PFSK-1 (cell line): ENCODE measurements at regions not wholly inside any gene's neighbourhood (a gene's known extent, or its start where the extent isn't known, plus 50 kb on each side); places are given as distances from the start of the nearest gene placed in this dataset.

Experiments used
- FOXP2 ChIP-seq: optimal IDR thresholded peaks from 2 replicates; pipeline ENCODE3; 2011; ENCODE audit warnings: borderline replicate concordance, control low read depth, inconsistent platforms; ENCODE audit not compliant: insufficient read depth; ENCODE audit errors: extremely low read length, extremely low read depth
- POLR2AphosphoS5 ChIP-seq: IDR thresholded peaks from 2 replicates; pipeline ENCODE4 v1.6.1; 2012; ENCODE audit warnings: low read depth, mild to moderate bottlenecking, control low read depth, low read length, moderate library complexity
- SIN3A ChIP-seq: IDR thresholded peaks from 2 replicates; pipeline ENCODE4 v1.6.1; 2012; ENCODE audit warnings: mild to moderate bottlenecking, low read length, moderate library complexity, borderline replicate concordance; ENCODE audit not compliant: insufficient read depth
- TAF1 ChIP-seq: IDR thresholded peaks from 2 replicates; pipeline ENCODE4 v1.6.1; 2012; ENCODE audit warnings: low read length, control low read depth, borderline replicate concordance; ENCODE audit not compliant: insufficient read depth
- TF ChIP-seq, protein P1 (sequence below), 2 experiments: IDR thresholded peaks; 2 replicates each; pipeline versions ENCODE4 v1.6.1 to v1.8.0; 2011 to 2012; ENCODE audit warnings: low read depth in 2 of 2, low read length in 2 of 2, control low read depth in 1 of 2, inconsistent platforms in 1 of 2, mild to moderate bottlenecking in 1 of 2, moderate library complexity in 1 of 2; ENCODE audit not compliant: insufficient read depth in 1 of 2

DNA sequence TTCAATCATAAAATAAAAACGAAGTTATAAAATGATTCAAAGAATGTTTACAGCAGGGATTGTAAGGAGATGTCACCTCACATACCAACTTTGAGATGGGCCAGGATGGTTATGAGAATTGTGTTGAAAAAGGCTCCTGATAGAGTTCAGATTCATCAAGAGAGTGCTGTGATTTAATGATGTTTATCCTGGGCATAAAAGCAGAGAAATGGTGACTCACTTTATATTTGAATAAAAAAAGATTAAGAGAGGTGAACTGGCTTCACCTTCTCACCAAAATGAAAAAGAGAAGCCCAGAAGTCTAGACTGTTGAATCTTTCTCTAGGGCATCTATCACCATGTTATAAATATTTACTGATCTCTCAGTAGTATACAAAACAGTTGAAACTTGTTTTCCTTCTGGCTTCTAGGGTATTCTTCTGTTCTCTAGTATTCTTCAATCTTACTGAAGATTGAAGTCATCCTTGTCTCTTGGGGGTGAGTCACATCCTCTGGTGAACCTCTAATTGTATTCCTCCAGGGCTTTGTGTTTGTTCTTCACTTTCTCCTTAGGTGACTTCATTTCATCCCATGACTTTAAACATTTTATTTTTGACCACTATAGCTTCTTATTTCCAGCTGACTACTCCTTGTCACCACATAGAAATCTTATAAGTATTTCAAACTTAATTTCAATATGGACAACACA is 1237.3 kb upstream of the C9orf72 start:
- TF ChIP-seq, protein P1, sequence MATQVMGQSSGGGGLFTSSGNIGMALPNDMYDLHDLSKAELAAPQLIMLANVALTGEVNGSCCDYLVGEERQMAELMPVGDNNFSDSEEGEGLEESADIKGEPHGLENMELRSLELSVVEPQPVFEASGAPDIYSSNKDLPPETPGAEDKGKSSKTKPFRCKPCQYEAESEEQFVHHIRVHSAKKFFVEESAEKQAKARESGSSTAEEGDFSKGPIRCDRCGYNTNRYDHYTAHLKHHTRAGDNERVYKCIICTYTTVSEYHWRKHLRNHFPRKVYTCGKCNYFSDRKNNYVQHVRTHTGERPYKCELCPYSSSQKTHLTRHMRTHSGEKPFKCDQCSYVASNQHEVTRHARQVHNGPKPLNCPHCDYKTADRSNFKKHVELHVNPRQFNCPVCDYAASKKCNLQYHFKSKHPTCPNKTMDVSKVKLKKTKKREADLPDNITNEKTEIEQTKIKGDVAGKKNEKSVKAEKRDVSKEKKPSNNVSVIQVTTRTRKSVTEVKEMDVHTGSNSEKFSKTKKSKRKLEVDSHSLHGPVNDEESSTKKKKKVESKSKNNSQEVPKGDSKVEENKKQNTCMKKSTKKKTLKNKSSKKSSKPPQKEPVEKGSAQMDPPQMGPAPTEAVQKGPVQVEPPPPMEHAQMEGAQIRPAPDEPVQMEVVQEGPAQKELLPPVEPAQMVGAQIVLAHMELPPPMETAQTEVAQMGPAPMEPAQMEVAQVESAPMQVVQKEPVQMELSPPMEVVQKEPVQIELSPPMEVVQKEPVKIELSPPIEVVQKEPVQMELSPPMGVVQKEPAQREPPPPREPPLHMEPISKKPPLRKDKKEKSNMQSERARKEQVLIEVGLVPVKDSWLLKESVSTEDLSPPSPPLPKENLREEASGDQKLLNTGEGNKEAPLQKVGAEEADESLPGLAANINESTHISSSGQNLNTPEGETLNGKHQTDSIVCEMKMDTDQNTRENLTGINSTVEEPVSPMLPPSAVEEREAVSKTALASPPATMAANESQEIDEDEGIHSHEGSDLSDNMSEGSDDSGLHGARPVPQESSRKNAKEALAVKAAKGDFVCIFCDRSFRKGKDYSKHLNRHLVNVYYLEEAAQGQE (IDR thresholded peaks at IDR 0.05; ENCODE audit: insufficient read depth in 1 of 2, low read depth in 2 of 2, low read length in 2 of 2) = no peak
- no peak for TF ChIP-seq TAF1
- TF ChIP-seq SIN3A = no peak
- TF ChIP-seq POLR2AphosphoS5 = no peak
- no peak for TF ChIP-seq FOXP2
